Vagina (tissue), 2 donors: ENCODE measurements at regions not wholly inside any gene's neighbourhood (a gene's known extent, or its start where the extent isn't known, plus 50 kb on each side); places are given as distances from the start of the nearest gene placed in this dataset.

Source experiments
- CTCF ChIP-seq, 3 experiments: fragments of 450-650 bp in 2 of 3; fragments of 200-600 bp in 1 of 3; sonication (generic) in 1 of 3; IDR thresholded peaks; one replicate each; pipeline ENCODE4 v1.5.1; 2017 to 2019; ENCODE audit warnings: antibody characterized with exemption in 3 of 3, mild to moderate bottlenecking in 2 of 3, moderate library complexity in 2 of 3
- POLR2A ChIP-seq, 2 donors: fragments of 450-650 bp; IDR thresholded peaks; one replicate each; pipeline ENCODE4 v1.6.1; 2017; ENCODE audit warnings: antibody characterized with exemption in 2 of 2, mild to moderate bottlenecking in 2 of 2, moderate library complexity in 2 of 2
- POLR2AphosphoS5 ChIP-seq, 2 donors: sonication (generic); formaldehyde crosslinking; IDR thresholded peaks; one replicate each; pipeline ENCODE4 v1.9.0; 2017; ENCODE audit warnings: antibody characterized with exemption in 2 of 2, mild to moderate bottlenecking in 2 of 2, low read depth in 1 of 2; ENCODE audit not compliant: insufficient read depth in 1 of 2

GRCh38 chr3:107025961-107026360, 351.3 kb upstream of the CCDC54 start:
- TF ChIP-seq CTCF (IDR thresholded peaks at IDR 0.05) (no peak), POLR2A (IDR thresholded peaks at IDR 0.05) (no peak), POLR2AphosphoS5 (IDR thresholded peaks at IDR 0.05; ENCODE audit: insufficient read depth in 1 of 2, low read depth in 1 of 2) (no peak)
